GM18499 (cell line): ENCODE measurements at regions not wholly inside any gene's neighbourhood (a gene's known extent, or its start where the extent isn't known, plus 50 kb on each side); places are given as distances from the start of the nearest gene placed in this dataset.

Experiments
- ATAC-seq: cut with Tn5 transposase; IDR thresholded peaks from one replicate; pipeline ENCODE4 v1.9.1; 2021; ENCODE audit warnings: moderate number of reproducible peaks; ENCODE audit not compliant: insufficient read depth, unreplicated experiment

DNA sequence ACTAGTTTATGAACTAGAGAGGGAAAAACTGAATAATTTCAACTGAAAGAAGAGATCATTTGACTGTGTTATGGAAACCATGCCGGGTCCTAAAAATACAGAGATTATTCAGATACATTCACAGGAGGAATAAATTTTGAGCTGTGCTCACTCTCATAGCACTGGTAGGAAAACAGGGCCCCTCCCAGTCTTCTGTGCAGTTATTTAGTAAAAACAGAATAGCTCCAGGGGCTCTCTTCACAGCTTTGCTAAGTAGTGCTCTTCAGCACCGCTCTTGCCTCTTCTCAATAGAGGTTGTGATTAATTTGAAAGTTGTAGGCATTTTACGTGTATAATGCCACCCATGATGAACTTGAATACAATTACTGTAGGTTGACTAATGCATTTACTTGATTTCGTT lies 435.9 kb upstream of the PDE3A start:
- no peak for ATAC-seq

- ATAC-seq = no peak
These were observed 434.4 kb upstream of the PDE3A start for GRCh38 chr12:19933924-19934323.

DNA sequence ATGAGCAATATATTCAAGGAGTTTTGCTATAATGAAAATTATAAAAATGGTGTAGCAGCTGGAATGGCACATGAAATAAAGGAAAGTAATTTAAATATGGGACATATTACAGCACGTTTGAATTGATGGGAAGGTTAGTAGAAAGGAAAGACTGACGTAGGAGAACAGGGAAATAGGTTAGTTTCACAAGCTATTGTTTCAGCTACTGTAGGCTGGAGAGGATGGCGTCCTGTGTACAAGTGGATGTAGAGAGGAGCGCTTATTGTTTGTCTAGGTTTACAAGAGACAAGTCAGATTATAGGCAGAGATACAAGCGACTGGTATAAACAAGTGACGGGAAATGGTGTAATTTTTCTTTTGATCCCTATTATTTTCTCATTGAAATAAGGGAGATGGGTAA lies 431.2 kb upstream of the PDE3A start:
- ATAC-seq = no peak

- ATAC-seq = no peak
These were observed 430.3 kb upstream of the PDE3A start for GRCh38 chr12:19938031-19938430.

DNA sequence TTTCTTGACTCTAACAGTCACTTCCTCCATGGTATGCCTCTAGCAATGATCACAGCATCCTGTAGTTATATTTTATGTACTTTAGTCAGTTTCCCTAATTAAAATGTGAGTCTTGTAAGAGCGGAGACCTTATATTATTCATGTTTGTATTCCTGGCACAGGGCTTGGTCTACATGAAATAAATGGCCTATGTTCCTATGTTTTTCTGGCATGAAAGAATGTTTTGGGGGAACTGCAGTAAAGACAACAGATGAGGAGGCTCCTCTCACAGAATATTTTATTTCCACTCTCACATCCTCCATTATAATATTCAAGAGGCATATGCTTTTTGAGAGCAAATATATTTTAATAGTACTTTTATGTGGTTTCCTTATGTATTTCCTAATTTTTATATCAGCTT lies 429.8 kb upstream of the PDE3A start:
- ATAC-seq = no peak

DNA sequence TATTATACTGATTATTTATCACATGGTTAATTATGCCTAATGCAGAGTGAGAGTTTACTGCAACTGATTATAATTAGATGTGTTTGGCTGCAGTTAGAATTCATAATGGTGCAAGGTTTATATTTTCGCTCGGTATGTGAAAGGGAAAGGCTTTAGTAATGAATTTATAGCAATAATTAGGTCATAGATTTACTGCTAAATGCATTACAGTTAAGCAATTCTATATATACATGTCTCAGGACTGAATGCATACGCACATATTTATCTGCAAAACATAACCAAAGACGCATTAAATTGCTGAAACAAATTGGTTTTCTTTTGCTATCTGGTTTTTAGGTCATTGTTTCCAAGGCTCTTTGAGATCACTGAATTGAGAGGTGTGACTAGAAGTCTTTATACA lies 428.1 kb upstream of the PDE3A start:
- ATAC-seq = no peak

DNA sequence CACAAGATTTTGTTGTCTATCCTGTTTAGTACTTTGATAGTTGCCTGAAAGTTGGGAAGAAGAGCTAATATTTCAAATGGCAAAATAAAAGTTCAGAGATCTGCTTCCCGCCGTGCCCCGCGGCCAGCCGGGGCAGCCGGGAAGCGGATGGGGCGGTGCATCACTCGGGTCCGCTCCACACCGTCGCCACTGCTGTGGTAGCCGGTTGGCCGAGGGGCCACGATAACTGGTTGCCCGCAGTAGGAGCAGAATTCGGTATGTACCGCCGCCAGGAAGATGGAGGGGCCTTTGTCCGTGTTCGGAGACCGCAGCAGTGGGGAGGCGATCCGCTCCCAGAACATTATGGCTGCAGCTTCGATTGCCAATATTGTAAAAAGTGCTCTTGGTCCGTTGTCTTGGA lies 427.2 kb upstream of the PDE3A start:
- no peak for ATAC-seq

- ATAC-seq = no peak
These were observed 422.5 kb upstream of the PDE3A start for GRCh38 chr12:19945559-19946435.

DNA sequence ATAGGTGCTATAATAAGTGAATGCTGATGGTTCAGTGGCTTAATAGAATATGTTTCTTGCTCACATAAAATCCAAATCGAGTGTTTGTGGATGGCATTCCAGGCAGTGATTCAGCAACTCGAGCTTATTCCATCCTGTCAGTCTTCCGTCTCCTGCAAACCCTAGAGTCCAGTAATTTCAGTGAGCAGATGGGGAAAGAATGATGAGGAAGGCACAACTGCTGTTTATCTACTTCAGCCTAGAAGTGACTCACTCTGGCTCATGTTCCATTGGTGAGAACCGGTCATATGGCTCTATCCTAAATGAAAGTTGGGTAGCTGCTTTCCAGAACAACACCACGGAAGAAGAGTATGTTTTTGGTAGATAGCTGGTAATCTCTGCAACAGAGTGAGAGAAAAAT lies 421.8 kb upstream of the PDE3A start:
- no peak for ATAC-seq

DNA sequence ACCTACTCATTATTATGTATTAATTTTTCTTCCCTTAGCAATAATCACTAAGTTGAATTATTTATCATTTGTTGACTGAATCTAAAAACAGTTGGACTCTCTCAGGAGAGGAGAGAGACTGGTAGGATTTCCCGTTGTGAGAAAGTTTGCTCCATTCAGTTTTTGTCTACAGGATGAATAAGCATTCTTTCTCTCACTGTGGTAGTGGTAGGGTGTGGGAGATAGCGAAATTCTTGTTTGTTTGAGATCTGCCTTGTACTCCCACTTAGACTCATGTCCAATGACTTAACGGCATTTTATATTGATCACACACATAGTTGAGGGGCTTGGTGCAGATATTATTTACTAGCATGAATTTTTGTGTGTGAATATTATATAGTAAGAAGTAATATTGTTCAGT lies 421.0 kb upstream of the PDE3A start:
- ATAC-seq = no peak

DNA sequence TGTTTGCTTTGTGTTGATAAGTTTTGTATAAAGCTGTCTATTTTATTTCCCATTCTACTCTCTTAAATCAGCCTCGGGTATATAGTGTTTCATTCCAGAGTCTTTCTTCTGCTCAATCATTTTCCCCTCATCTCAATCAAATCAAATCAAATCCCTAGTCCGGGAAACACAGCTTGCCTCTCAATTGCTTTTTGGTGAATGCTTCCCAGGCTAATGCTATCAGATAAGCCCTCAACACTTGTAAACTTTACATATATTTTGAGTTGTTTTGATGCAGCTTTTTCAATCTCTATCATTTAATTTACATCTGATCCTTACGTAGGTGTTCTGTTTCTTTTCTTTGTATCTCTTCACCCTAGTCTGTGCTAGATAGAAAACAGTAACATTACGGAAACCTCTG lies 416.7 kb upstream of the PDE3A start:
- ATAC-seq = no peak

DNA sequence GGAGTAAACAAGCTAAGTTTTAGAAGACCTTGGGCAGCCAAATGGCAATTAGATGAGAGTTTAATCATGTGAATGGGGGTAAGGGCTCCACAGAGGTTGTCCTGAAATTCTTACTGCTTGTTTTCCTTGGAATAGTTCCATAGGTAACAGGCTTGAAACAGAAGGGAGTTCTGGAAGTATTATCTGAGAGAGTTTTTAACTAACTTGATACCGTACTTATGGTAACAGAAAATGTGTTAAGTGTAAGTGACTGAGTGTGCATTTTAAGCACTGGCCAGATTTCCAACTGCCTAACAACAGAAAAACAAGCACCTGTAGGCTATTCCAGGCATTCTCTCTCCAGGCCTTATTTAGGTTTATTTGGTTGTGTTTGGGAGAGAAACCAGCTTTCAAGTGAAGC lies 414.6 kb upstream of the PDE3A start:
- ATAC-seq = no peak

DNA sequence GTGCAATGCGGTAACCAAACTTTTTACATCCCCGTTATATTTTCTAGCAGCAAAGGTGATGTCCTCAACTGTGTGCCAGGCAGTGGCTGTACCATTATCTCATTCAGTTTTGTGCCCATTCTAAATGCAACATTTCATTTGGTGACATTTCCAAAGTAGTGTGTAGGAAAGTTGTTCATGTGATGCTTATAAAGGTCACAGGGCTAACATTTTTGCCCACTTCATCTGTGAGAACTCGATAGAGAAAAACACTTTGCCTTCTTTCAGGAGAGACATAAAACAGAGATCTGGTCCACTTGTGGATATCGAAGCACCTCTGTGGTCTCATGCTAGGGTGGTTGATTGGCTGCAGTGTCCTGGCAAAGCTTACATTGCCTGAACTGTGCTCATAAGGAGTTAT lies 414.2 kb upstream of the PDE3A start:
- ATAC-seq = no peak

DNA sequence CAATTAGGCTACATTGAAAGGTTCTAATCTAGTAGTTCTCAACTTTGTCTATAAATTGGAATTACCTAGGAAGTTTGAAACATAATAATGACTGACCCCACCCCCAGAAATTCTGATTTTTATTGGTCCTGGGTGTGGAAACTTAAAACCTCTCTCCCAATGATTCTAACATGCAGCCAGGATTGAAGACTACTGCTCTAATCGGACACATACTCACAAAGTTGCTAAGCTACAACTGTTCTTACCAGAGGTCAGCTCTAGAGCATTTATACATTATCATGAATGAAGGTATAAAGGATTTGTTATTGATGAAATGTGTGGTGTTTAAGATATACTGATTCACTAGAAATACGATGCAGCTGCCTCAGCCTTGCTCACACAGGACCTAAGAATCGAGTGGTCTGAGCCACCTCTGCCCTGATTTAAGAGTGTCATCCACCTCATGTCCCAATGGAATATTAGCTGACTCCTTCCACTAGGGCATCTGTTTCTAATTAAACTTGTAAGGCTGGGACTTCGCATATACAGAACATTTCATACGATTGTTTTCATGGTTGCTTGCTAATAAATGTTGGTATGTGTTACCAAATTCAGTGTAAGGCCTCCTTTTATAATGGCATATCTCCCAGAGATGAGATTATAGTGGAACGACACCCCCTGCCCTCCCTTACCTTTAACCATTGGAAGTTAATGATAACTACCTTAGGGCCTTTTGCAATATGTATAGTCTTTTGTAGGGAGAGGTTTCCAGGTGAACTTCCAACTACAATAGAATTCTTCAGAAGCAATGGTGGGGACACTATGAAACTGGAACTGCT lies 410.8 kb upstream of the PDE3A start:
- no peak for ATAC-seq

GRCh38 chr12:19958389-19958788 lies 409.9 kb upstream of the PDE3A start:
- no peak for ATAC-seq

GRCh38 chr12:19959353-19959752 lies 409.0 kb upstream of the PDE3A start:
- no peak for ATAC-seq

- no peak for ATAC-seq
These were observed 407.8 kb upstream of the PDE3A start for GRCh38 chr12:19960527-19960926.

GRCh38 chr12:19962192-19962591 lies 406.1 kb upstream of the PDE3A start:
- ATAC-seq = no peak

DNA sequence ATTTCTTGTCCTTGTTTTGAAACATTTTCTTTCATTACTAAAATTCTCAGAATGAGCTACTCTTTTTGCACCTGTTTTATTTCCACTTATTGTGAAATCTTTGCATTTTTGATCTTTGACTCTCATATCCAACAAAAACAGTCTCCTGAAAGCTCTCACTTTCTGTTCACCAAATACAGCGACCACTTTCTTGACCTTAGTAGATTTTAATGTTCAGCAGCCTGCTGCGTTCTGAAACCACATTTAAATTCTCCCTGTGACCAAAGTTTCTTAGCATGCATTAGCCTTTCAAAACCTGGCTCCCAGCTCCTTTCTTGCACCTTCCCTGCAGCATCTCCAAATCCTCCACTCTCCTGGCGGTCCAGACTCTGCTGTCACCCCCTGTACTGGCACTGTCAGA lies 404.4 kb upstream of the PDE3A start:
- no peak for ATAC-seq

DNA sequence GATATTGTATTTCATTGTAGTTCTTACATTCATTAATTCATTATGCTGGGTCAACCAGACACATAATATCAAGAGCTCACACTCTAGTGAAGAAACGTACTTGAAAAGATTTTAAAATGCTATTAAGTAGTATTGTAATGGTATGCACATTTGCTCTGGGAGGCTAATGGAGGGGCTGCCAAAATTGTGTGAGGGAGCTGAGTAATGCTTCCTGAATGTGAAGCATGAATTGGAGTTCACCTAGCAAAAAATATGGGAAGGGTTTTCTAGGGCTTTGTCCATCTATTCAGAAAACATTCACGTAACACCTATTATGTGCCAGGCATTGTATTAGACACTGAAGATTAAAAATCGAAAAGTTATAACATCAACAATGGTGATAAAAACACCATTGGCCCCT lies 403.8 kb upstream of the PDE3A start:
- no peak for ATAC-seq

DNA sequence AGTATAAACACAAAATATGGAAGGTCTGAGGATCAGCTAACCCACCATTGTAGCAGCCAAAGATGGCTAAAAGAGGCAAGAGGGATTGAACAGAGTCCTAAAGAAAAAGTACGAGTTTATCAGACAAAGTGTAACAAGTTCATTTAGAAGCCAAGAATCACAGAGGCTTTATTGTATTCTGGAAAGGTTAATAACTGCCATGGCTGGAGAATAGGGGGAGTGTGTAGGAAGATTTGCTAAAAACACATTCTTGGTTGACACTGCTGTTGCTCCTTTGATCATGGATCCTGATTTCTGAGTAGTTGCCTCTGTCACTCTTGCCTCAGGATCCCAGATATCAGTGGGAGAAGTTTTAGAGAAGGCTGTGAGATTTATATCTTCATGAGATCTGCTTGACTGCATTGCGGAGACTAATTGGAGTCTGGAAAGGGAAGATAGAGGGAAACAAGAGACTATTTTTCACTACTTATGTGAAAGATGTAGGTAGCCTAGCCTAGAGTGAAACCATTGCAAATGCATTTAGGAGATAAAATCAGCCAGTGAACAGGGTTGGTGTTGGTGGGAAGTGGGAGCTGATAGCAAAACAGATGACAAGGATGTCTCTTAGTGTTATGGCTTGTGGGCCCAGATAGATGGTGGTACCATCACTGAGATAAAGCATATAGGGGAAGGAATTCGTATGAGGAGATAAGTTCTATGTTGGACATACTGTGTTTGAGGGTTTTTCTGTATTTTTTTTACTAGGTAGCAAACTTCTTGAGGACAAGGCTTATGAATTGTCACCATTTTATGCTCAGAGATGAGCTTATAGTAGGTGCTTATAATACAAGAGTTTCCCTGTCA lies 402.9 kb upstream of the PDE3A start:
- ATAC-seq = no peak
